Adrenal gland (tissue), 5 donors: ENCODE measurements at regions not wholly inside any gene's neighbourhood (a gene's known extent, or its start where the extent isn't known, plus 50 kb on each side); places are given as distances from the start of the nearest gene placed in this dataset.

ENCODE experiments used
- POLR2A ChIP-seq, 2 donors: fragments of 450-650 bp; IDR thresholded peaks; one replicate each; pipeline ENCODE4 v1.6.1; 2017; ENCODE audit warnings: antibody characterized with exemption in 2 of 2, mild to moderate bottlenecking in 2 of 2, moderate library complexity in 1 of 2
- TF ChIP-seq, protein P1 (sequence below), 6 experiments: fragments of 450-650 bp in 4 of 6; fragments of 200-600 bp in 2 of 6; sonication (generic) in 1 of 6; IDR thresholded peaks; 1 replicate in 5 of 6; 2 replicates in 1 of 6; pipeline versions ENCODE4 v1.5.1 to v1.8.0; 2016 to 2021; ENCODE audit warnings: antibody characterized with exemption in 6 of 6, mild to moderate bottlenecking in 2 of 6, moderate library complexity in 1 of 6
- donor health status: DM: no; HTN: no; CAD: no.

DNA sequence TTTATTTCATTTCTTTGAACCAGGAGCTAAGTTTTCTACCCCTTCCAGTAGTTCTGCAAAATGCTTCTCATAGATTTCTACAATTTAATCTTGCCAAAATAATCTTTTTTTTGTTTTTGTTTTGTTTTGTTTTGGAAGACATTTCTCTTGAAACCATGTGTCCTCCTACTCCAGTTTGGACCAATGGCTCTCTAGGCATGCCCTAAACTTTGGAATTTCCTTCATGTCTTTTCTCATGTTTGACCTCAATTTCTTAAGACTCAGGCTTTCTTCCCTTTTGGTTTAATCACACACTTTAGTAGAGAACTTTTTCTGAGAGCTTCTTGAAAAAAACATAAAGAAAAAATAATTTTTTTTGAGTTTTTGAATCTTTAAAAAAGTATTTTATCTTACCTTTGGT lies 173.8 kb downstream of the GJA1 start:
- TF ChIP-seq, protein P1, sequence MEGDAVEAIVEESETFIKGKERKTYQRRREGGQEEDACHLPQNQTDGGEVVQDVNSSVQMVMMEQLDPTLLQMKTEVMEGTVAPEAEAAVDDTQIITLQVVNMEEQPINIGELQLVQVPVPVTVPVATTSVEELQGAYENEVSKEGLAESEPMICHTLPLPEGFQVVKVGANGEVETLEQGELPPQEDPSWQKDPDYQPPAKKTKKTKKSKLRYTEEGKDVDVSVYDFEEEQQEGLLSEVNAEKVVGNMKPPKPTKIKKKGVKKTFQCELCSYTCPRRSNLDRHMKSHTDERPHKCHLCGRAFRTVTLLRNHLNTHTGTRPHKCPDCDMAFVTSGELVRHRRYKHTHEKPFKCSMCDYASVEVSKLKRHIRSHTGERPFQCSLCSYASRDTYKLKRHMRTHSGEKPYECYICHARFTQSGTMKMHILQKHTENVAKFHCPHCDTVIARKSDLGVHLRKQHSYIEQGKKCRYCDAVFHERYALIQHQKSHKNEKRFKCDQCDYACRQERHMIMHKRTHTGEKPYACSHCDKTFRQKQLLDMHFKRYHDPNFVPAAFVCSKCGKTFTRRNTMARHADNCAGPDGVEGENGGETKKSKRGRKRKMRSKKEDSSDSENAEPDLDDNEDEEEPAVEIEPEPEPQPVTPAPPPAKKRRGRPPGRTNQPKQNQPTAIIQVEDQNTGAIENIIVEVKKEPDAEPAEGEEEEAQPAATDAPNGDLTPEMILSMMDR (IDR thresholded peaks at IDR 0.05): no peak
- TF ChIP-seq POLR2A (IDR thresholded peaks at IDR 0.05): no peak
